HT-29 (cell line): ENCODE measurements at regions not wholly inside any gene's neighbourhood (a gene's known extent, or its start where the extent isn't known, plus 50 kb on each side); places are given as distances from the start of the nearest gene placed in this dataset.
A peak's percentile ranks its signal among the peaks of the same experiment; 100 is the strongest.

Experiments
- DNase-seq: peaks from one replicate; pipeline ENCODE4 v3.0.0-alpha.2; 2015; ENCODE audit warnings: low spot score

- peak; percentile 52 for DNase-seq
Measured at GRCh38 chr7:46257761-46258448, 336.8 kb upstream of the IGFBP3 start.

GRCh38 chr7:46256870-46257661 is 336.0 kb upstream of the IGFBP3 start:
- DNase-seq: peak; percentile 54

DNA sequence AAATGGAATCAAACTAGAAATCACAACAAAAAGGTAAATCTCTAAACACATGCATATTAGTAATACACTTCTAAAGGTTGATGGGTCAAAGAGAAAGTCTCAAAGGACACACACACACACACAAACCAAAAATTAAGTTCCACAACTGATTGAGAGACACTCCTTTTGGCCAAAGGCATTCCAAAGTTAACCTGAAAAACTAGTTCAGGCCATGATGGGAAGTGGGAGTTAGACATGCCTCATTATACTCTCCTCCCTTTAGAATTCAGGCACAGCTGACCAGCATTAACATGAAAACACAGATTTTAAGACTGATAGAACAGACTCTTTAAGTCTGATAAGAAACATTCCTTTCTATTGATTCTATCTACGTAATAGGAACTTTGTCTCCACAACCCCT is 332.4 kb upstream of the IGFBP3 start:
- DNase-seq: peak; percentile 17

DNA sequence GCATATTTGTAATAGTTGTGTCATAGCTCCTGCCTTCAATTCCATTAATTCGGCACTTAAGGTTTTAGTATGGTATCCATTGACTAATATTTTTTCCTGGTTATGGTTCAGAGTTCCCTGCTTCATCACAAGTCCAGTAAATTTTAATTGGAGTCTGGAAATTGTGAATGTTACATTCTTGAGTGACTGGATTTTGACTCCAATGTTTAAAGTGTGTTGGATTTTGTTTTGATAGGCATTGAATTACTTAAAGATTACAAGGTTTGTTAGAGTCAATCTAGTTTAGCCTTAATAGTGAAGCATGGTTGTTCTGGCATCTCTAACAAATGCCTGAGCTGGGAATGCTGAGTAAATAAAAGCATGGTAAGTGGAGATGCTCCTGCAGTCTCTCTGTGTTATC is 326.6 kb upstream of the IGFBP3 start:
- no peak for DNase-seq

GRCh38 chr7:46245586-46246111 is 324.6 kb upstream of the IGFBP3 start:
- DNase-seq: no peak

DNA sequence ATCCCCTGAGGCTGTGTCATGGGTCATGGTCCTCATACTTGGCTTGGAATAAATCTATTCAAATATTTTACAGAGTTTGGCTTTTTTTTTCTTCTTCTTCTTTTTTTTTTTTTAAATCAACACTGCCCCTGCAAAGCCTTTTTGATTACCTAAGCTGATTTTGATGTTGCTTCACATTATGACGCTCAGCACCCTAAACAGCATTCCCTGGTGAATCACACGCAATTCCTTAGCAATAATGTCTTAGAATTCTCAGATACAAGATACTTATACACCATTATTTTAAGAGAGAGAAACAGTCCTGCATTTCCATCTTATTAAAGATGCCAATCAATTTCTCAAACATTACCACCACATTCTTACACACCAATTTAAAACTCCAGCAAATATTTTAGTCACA is 323.7 kb upstream of the IGFBP3 start:
- no peak for DNase-seq

GRCh38 chr7:46243406-46243805 is 322.3 kb upstream of the IGFBP3 start:
- no peak for DNase-seq

DNA sequence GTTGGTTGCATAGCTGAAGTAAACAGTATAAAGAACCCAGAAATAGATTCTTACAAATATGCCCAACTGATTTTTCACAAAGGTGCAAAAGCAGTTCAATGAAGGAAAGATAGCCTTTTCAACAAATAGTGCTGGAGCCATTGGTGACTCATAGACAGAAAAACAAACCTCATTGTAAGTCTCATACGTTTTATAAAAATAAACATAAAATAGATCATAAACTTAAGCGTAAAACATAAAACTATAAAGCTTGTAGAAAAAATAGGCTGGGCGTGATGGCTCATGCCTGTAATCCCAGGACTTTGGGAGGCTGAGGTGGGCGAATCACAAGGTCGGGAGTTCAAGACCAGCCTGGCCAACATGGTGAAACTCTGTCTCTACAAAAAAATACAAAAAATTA is 318.8 kb upstream of the IGFBP3 start:
- no peak for DNase-seq

DNA sequence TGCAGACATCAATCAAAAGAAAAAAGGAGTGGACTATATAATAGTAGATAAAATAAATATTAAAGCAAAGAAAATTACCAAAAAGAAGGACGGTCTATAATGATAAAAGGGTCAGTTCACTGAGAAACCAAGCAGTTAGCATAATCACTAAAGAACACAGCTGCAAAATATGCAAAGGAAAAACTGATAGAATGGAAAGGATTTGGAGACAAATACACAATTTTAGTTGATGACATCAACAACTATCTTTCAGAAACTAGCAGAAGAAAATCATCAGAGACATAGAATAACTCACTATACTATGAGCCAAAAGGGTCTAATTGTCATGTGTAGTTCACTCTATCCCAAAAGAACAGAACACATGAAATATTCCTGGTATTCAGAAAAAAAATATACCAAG is 316.4 kb upstream of the IGFBP3 start:
- DNase-seq: no peak

DNA sequence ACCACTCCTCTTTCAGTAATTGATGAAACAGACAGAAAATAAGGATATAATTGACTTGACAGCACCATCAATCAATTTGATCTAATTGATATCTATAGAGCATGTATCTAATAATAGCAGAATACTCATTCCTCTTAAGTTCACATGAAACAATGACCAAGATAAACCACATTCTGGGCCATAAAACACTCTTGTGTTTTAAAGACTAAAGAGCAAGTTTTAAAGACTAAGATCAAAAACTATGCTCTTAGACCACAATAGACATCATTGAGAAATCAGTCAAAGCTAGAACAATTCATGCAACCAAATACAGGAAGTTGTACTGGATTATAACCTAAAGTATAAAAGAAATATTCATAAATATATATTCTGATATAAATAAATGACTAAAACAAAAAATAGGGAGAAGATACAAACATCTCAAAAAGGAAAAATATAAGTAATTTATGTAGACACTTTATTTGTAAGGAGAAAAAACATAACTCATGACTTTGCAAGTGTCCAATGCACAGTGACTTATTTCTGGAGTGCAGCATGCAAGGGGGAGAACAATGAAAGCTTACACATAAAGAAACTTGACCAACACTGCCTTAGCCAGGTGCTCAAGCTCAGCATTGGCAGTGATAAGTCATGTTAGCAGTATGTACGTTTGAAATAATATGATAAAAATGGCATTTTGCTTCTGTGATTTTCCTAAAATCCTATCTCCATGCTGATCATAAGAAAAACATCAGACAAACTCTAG is 312.7 kb upstream of the IGFBP3 start:
- DNase-seq: no peak

- no peak for DNase-seq
Measured at GRCh38 chr7:46230990-46231305, 309.9 kb upstream of the IGFBP3 start.

- DNase-seq: no peak
Measured at GRCh38 chr7:46230298-46230989, 309.4 kb upstream of the IGFBP3 start.

DNA sequence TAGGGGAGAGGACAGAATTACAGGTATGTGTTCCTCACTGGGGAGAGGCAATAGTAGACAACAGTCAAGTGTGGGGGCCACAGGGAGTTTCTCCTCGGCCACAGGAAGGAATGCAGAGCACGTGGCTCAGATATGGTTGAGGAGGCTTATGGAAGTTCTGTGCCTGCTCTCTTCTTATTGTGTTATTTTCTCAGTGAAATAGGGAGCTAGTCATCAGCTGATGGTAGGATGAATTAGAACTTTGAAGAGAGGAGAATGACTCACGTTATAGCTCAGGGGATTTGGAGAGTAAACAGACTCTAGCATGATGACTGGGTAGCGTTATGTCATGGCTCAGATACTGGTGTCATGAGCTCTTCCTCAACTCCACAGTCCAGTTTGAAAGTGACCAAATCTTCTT is 308.3 kb upstream of the IGFBP3 start:
- DNase-seq: peak; percentile 10

- DNase-seq: no peak
Measured at GRCh38 chr7:46226860-46227259, 305.8 kb upstream of the IGFBP3 start.

- DNase-seq: no peak
Measured at GRCh38 chr7:46224363-46224762, 303.3 kb upstream of the IGFBP3 start.

- DNase-seq: peak; percentile 53
Measured at GRCh38 chr7:46220066-46220630, 299.1 kb upstream of the IGFBP3 start.

- DNase-seq: no peak
Measured at GRCh38 chr7:46218461-46219200, 297.6 kb upstream of the IGFBP3 start.

DNA sequence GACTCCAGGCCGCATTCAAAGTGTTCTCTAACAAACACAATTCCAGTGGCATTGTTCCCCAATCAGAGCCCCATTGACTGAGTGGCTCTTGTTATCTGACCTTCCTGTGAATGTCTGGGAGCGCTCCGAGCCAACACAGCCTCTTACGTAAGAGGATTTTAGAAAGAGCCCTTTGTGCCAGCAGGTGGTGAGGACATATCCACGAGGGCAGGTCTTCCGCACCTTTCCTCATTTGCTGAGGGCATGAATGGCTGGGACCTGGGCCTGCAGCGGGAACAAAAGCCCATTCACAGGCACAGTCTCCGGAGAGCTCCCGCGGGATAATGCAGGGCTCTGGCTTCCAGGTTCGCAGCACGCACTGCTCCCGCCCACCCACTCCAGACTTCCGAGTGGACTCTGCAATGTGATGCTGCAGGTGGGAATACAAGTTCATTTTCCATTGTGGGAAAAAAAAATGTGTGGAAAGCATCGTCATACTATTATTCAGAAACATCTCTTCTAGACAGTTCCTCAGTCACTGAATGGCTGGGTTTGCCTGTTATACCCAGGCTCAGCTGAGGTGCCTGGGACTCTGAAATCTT is 295.0 kb upstream of the IGFBP3 start:
- DNase-seq: peak; percentile 59

GRCh38 chr7:46214526-46214925 is 293.5 kb upstream of the IGFBP3 start:
- DNase-seq: no peak

GRCh38 chr7:46213154-46213537 is 292.1 kb upstream of the IGFBP3 start:
- DNase-seq: no peak
